ENCODE measurements at regions not wholly inside any gene's neighbourhood (a gene's known extent, or its start where the extent isn't known, plus 50 kb on each side); places are given as distances from the start of the nearest gene placed in this dataset.
A peak's percentile ranks its signal among the peaks of the same experiment; 100 is the strongest.
"Not testable (repeated sequence)": the region's sequence is repeated elsewhere in the genome, so short reads cannot be mapped to it uniquely, and the experiment has no call there.

DNA sequence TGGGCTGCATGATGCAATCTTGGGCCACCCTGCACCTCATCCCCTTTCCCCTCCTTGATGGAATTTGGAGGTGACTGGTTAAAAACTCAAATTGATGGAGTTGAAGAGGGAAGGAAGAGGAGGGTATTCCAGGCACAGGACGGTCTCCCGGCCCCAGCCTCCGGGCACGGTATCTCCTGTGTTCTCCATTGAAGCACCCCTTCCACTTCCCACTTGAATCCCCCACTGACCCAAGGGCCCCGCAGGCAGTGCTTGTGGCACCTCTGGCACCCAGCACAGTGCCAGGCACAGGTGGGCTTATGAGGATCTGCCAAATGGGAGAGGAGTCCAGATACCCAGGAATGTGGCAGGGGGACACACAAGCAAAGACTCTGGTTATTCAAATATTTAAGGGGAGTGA is 271.6 kb downstream of the GOLGA6L6 start:
- H3K4me3 Mint-ChIP-seq, DNase-seq, H3K27ac Mint-ChIP-seq, H3K36me3 Mint-ChIP-seq, H3K4me1 Mint-ChIP-seq, ATAC-seq, H3K27me3 Mint-ChIP-seq, H3K9me3 Mint-ChIP-seq, POLR2A ChIA-PET: not testable (repeated sequence)

GRCh38 chr15:20267996-20268395 is 273.6 kb downstream of the GOLGA6L6 start:
- POLR2A ChIA-PET, DNase-seq, H3K4me1 Mint-ChIP-seq, H3K27me3 Mint-ChIP-seq, H3K36me3 Mint-ChIP-seq, H3K27ac Mint-ChIP-seq, ATAC-seq, H3K4me3 Mint-ChIP-seq, H3K9me3 Mint-ChIP-seq: not testable (repeated sequence)

GRCh38 chr15:20267051-20267730 is 274.4 kb downstream of the GOLGA6L6 start:
- H3K27me3 Mint-ChIP-seq, POLR2A ChIA-PET, H3K4me3 Mint-ChIP-seq, H3K9me3 Mint-ChIP-seq, H3K36me3 Mint-ChIP-seq, ATAC-seq, H3K27ac Mint-ChIP-seq, H3K4me1 Mint-ChIP-seq, DNase-seq: not testable (repeated sequence)

DNA sequence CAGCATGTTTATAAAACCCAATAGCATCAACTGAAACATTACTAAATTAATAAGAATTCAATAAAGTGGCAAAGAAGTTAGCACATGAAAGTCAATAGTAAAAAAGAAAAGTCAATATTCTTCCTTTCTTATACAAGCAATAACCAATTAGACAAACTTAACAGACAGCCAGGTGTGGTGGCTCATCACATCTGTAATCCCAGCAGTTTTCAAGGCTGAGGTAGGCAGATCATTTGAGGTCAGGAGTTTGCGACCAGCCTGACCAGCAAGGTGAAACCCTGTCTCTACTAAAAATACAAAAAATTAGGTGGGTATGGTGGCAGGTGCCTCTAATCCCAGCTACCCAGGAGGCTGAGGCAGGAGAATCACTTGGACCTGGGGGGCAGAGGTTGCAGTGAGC is 275.9 kb downstream of the GOLGA6L6 start:
- H3K4me1 Mint-ChIP-seq, H3K4me3 Mint-ChIP-seq, H3K36me3 Mint-ChIP-seq, H3K9me3 Mint-ChIP-seq, DNase-seq, ATAC-seq, H3K27me3 Mint-ChIP-seq, H3K27ac Mint-ChIP-seq, POLR2A ChIA-PET: not testable (repeated sequence)

GRCh38 chr15:20261321-20262280 is 280.0 kb downstream of the GOLGA6L6 start:
- H3K4me3 Mint-ChIP-seq, H3K9me3 Mint-ChIP-seq, POLR2A ChIA-PET, DNase-seq, H3K36me3 Mint-ChIP-seq, H3K27me3 Mint-ChIP-seq, H3K27ac Mint-ChIP-seq, ATAC-seq, H3K4me1 Mint-ChIP-seq: not testable (repeated sequence)

DNA sequence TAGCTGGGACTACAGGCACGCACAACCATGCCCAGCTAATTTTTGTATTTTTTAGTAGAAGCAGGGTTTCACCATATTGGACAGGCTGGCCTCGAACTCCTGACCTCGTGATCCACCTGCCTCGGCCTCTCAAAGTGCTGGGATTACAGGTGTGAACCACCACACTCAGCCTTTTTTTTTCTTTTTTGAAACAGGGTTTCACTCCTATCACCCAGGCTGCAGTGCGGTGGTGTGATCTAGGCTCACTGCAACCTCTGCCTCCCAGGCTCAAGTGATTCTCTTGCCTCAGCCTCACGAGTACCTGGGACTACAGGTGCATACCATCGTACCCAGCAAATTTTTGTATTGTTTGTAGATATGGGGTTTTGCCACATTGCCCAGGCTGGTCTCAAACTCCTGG is 280.9 kb downstream of the GOLGA6L6 start:
- H3K27me3 Mint-ChIP-seq, H3K27ac Mint-ChIP-seq, H3K4me3 Mint-ChIP-seq, DNase-seq, ATAC-seq, POLR2A ChIA-PET, H3K36me3 Mint-ChIP-seq, H3K4me1 Mint-ChIP-seq, H3K9me3 Mint-ChIP-seq: not testable (repeated sequence)

- H3K9me3 Mint-ChIP-seq, ATAC-seq, H3K27me3 Mint-ChIP-seq, H3K4me1 Mint-ChIP-seq, H3K4me3 Mint-ChIP-seq, H3K27ac Mint-ChIP-seq, POLR2A ChIA-PET, DNase-seq, H3K36me3 Mint-ChIP-seq: not testable (repeated sequence)
These were observed 281.9 kb downstream of the GOLGA6L6 start for GRCh38 chr15:20259559-20260190.

GRCh38 chr15:20256394-20256793 is 285.2 kb downstream of the GOLGA6L6 start:
- ATAC-seq, H3K36me3 Mint-ChIP-seq, DNase-seq, H3K4me1 Mint-ChIP-seq, H3K9me3 Mint-ChIP-seq, POLR2A ChIA-PET, H3K27me3 Mint-ChIP-seq, H3K4me3 Mint-ChIP-seq: not testable (repeated sequence)
- H3K27ac Mint-ChIP-seq: peak overlapping the region in 1 of 10 donors; percentile 57

GRCh38 chr15:20255641-20256040 is 286.0 kb downstream of the GOLGA6L6 start:
- DNase-seq, H3K4me3 Mint-ChIP-seq, H3K27ac Mint-ChIP-seq, POLR2A ChIA-PET, H3K27me3 Mint-ChIP-seq, ATAC-seq, H3K9me3 Mint-ChIP-seq, H3K4me1 Mint-ChIP-seq, H3K36me3 Mint-ChIP-seq: not testable (repeated sequence)

GRCh38 chr15:20253047-20253615 is 288.5 kb downstream of the GOLGA6L6 start:
- H3K36me3 Mint-ChIP-seq, H3K9me3 Mint-ChIP-seq, DNase-seq, H3K27ac Mint-ChIP-seq, H3K27me3 Mint-ChIP-seq, H3K4me3 Mint-ChIP-seq, POLR2A ChIA-PET, H3K4me1 Mint-ChIP-seq, ATAC-seq: not testable (repeated sequence)

GRCh38 chr15:20252040-20252439 is 289.6 kb downstream of the GOLGA6L6 start:
- H3K4me3 Mint-ChIP-seq, DNase-seq, H3K36me3 Mint-ChIP-seq, H3K9me3 Mint-ChIP-seq, ATAC-seq, H3K27me3 Mint-ChIP-seq, POLR2A ChIA-PET, H3K27ac Mint-ChIP-seq, H3K4me1 Mint-ChIP-seq: not testable (repeated sequence)

GRCh38 chr15:20251214-20252005 is 290.2 kb downstream of the GOLGA6L6 start:
- H3K36me3 Mint-ChIP-seq, H3K27ac Mint-ChIP-seq, ATAC-seq, H3K9me3 Mint-ChIP-seq, H3K4me1 Mint-ChIP-seq, POLR2A ChIA-PET, H3K27me3 Mint-ChIP-seq, DNase-seq, H3K4me3 Mint-ChIP-seq: not testable (repeated sequence)
